Breast epithelium (tissue), 4 donors: ENCODE measurements at regions not wholly inside any gene's neighbourhood (a gene's known extent, or its start where the extent isn't known, plus 50 kb on each side); places are given as distances from the start of the nearest gene placed in this dataset.

Source experiments
- DNase-seq, 2 donors: peaks; one replicate each; pipeline ENCODE4 v3.0.0-alpha.2; 2019; ENCODE audit warnings: low spot score in 2 of 2
- H3K27ac ChIP-seq, 2 donors: fragments of 200-600 bp; sonication (generic) in 1 of 2; one replicate each; pipeline ENCODE4 v1.5.1; 2016 to 2019; ENCODE audit warnings: mild to moderate bottlenecking in 1 of 2
- H3K27me3 ChIP-seq, 2 donors: fragments of 200-600 bp; sonication (generic) in 1 of 2; one replicate each; pipeline versions ENCODE4 v1.5.1 to v1.6.0; 2017 to 2019; ENCODE audit warnings: control low read depth in 1 of 2, mild to moderate bottlenecking in 1 of 2
- H3K36me3 ChIP-seq: fragments of 200-600 bp; one replicate; pipeline ENCODE4 v1.5.1; 2019
- H3K4me1 ChIP-seq, 2 donors: fragments of 200-600 bp; sonication (generic); one replicate each; pipeline ENCODE4 v1.5.1; 2016 to 2019; ENCODE audit warnings: control low read depth in 1 of 2
- H3K4me3 ChIP-seq, 3 donors: fragments of 200-600 bp; sonication (generic); 1 replicate in 2 of 3; 2 replicates in 1 of 3; pipeline ENCODE4 v1.5.1; 2016 to 2019; ENCODE audit warnings: mild to moderate bottlenecking in 3 of 3, moderate library complexity in 2 of 3
- H3K9me3 ChIP-seq, 2 donors: fragments of 200-600 bp; sonication (generic) in 1 of 2; one replicate each; pipeline ENCODE4 v1.5.1; 2016 to 2019; ENCODE audit warnings: control low read depth in 1 of 2
- POLR2A ChIP-seq: fragments of 450-650 bp; IDR thresholded peaks from one replicate; pipeline ENCODE4 v1.6.1; 2016; ENCODE audit warnings: antibody characterized with exemption, mild to moderate bottlenecking, moderate library complexity
- POLR2AphosphoS5 ChIP-seq, 3 donors: sonication (generic); formaldehyde crosslinking; IDR thresholded peaks; one replicate each; pipeline ENCODE4 v1.6.1; 2017; ENCODE audit warnings: antibody characterized with exemption in 3 of 3
- intact Hi-C: fragments of 100-400 bp; cut with DNase I; formaldehyde crosslinking; loops from one replicate; pipeline ENCODE4 v1.15.1; 2023; ENCODE audit warnings: low total_unique reads
- TF ChIP-seq, protein P1 (sequence below), 3 donors: fragments of 450-650 bp; IDR thresholded peaks; one replicate each; pipeline ENCODE4 v1.5.1; 2016 to 2017; ENCODE audit warnings: antibody characterized with exemption in 3 of 3, mild to moderate bottlenecking in 3 of 3, moderate library complexity in 3 of 3

- no peak for TF ChIP-seq POLR2AphosphoS5 (IDR thresholded peaks at IDR 0.05)
- TF ChIP-seq, protein P1, sequence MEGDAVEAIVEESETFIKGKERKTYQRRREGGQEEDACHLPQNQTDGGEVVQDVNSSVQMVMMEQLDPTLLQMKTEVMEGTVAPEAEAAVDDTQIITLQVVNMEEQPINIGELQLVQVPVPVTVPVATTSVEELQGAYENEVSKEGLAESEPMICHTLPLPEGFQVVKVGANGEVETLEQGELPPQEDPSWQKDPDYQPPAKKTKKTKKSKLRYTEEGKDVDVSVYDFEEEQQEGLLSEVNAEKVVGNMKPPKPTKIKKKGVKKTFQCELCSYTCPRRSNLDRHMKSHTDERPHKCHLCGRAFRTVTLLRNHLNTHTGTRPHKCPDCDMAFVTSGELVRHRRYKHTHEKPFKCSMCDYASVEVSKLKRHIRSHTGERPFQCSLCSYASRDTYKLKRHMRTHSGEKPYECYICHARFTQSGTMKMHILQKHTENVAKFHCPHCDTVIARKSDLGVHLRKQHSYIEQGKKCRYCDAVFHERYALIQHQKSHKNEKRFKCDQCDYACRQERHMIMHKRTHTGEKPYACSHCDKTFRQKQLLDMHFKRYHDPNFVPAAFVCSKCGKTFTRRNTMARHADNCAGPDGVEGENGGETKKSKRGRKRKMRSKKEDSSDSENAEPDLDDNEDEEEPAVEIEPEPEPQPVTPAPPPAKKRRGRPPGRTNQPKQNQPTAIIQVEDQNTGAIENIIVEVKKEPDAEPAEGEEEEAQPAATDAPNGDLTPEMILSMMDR (IDR thresholded peaks at IDR 0.05), result no peak
- TF ChIP-seq POLR2A, result no peak
- no peak for DNase-seq
Observed at GRCh38 chr5:171632616-171633015, 153.0 kb upstream of the SMIM23 start.

GRCh38 chr5:171633776-171634470, 151.7 kb upstream of the SMIM23 start:
- Histone ChIP-seq H3K36me3 (no peaks in the 10 kb centered on the region), H3K9me3 (no peaks in the 10 kb centered on the region), H3K4me1 (peaks cover 0 to 6% of the 10 kb centered on the region in 2 donors), H3K27ac (no peak overlapping the region), H3K4me3 (no peak overlapping the region), H3K27me3 (peaks cover 0 to 15% of the 10 kb centered on the region in 2 donors)
- intact Hi-C loops, result no loop called here
- no peak for DNase-seq
- TF ChIP-seq POLR2AphosphoS5 (IDR thresholded peaks at IDR 0.05) (no peak), POLR2A (no peak)
- TF ChIP-seq, protein P1 (IDR thresholded peaks at IDR 0.05), result no peak

More at GRCh38 chr5:171632616-171633015, 153.0 kb upstream of the SMIM23 start:
- no peak overlapping the region for H3K27ac ChIP-seq
- intact Hi-C loops, result no loop called here
- peaks cover 0 to 15% of the 10 kb centered on the region in 2 donors for H3K27me3 ChIP-seq
- H3K4me1 ChIP-seq, result peaks cover 0 to 6% of the 10 kb centered on the region in 2 donors
- no peaks in the 10 kb centered on the region for H3K36me3 ChIP-seq
- H3K4me3 ChIP-seq, result no peak overlapping the region
- no peaks in the 10 kb centered on the region for H3K9me3 ChIP-seq

- Histone ChIP-seq H3K27me3 (peaks cover 0 to 15% of the 10 kb centered on the region in 2 donors), H3K36me3 (no peaks in the 10 kb centered on the region), H3K27ac (no peak overlapping the region), H3K9me3 (no peaks in the 10 kb centered on the region), H3K4me1 (peaks cover 0 to 6% of the 10 kb centered on the region in 2 donors), H3K4me3 (no peak overlapping the region)
- no peak for DNase-seq
- intact Hi-C loops, result no loop called here
- TF ChIP-seq POLR2AphosphoS5 (IDR thresholded peaks at IDR 0.05), result no peak
- no peak for TF ChIP-seq POLR2A
- TF ChIP-seq, protein P1 (IDR thresholded peaks at IDR 0.05), result no peak
Observed at GRCh38 chr5:171634511-171634910, 151.1 kb upstream of the SMIM23 start.

DNA sequence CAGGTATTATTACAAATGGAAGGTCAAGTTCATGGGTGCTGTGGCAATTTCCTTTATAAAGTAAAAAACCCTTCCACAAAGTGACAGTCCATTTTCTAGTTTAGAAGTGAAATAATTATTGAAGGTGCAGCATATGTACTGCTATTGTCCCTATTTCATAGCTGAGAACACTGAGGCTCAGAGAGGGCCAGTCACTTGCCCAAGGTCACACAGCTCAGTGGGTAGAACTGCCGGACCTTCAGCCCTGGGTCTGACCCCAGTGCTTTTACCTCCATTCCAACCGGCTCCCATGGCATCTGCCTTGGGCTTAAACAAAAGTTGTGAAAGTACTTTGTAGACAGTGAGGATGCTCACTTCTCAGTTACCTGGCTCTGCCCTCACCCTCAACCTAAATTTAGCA, 150.6 kb upstream of the SMIM23 start:
- Histone ChIP-seq H3K9me3 (no peaks in the 10 kb centered on the region), H3K4me3 (no peak overlapping the region), H3K27me3 (peaks cover 0 to 13% of the 10 kb centered on the region in 2 donors), H3K4me1 (peaks cover 0 to 5% of the 10 kb centered on the region in 2 donors), H3K36me3 (no peaks in the 10 kb centered on the region), H3K27ac (no peak overlapping the region)
- no peak for DNase-seq
- intact Hi-C loops, result no loop called here
- TF ChIP-seq POLR2AphosphoS5 (IDR thresholded peaks at IDR 0.05) (no peak), POLR2A (no peak)
- TF ChIP-seq, protein P1 (IDR thresholded peaks at IDR 0.05), result no peak

DNA sequence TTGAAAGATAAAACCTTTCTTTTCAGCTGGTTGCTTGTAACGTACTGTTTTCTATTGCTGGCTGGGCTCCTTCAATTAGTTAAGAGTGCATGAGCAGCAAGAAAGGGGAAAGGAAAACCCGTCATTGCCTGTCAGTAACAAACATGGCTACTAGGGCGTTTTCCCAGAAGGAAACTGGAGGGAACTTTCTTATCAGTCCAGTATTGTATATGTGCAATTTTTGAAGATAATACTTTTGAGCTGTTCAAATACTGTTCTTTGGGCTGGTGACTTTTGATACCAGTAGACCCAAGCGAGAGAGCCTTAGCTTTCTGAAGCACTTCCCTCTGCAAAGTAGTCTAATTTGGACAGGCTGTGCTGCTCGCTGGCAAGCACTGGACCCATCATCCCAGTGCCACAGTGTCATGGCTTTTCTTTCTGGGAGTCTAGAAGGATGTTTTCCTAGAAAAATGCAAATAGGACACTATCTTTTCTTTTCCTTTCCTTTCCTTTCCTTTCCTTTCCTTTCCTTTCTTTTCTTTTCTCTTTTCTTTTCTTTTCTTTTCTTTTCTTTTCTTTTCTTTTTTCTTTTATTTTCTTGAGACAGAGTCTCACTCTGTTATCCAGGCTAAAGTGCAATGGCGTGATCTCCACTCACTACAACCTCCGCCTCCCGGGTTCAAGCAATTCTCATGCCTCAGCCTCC, 149.9 kb upstream of the SMIM23 start:
- no peaks in the 10 kb centered on the region for H3K36me3 ChIP-seq
- no peaks in the 10 kb centered on the region for H3K9me3 ChIP-seq
- no peak overlapping the region for H3K4me3 ChIP-seq
- peaks cover 0 to 6% of the 10 kb centered on the region in 2 donors for H3K27me3 ChIP-seq
- intact Hi-C loops, result no loop called here
- no peak overlapping the region for H3K27ac ChIP-seq
- no peak for DNase-seq
- no peaks in the 10 kb centered on the region for H3K4me1 ChIP-seq
- TF ChIP-seq POLR2AphosphoS5 (IDR thresholded peaks at IDR 0.05), result no peak
- TF ChIP-seq, protein P1 (IDR thresholded peaks at IDR 0.05), result no peak
- no peak for TF ChIP-seq POLR2A
